ENCODE measurements at regions not wholly inside any gene's neighbourhood (a gene's known extent, or its start where the extent isn't known, plus 50 kb on each side); places are given as distances from the start of the nearest gene placed in this dataset.
A peak's percentile ranks its signal among the peaks of the same experiment; 100 is the strongest.
"Not testable (repeated sequence)": the region's sequence is repeated elsewhere in the genome, so short reads cannot be mapped to it uniquely, and the experiment has no call there.

GRCh38 chr1:19024532-19024931 lies 68.1 kb upstream of the IFFO2 start:
- Mint-ChIP-seq H3K4me3 (no peak overlapping the region), H3K27ac (no peak overlapping the region), H3K9me3 (peaks cover 0 to 17% (median 6%) of the 10 kb centered on the region in 11 donors), H3K27me3 (peaks cover 0 to 34% (median 15%) of the 10 kb centered on the region in 5 donors), H3K4me1 (peaks cover 0 to 8% (median 4%) of the 10 kb centered on the region in 7 donors), H3K36me3 (peaks cover 0 to 8% (median 0%) of the 10 kb centered on the region in 5 donors)
- ChIA-PET POLR2A (no interaction called here), CTCF (no interaction called here)
- no peak for ATAC-seq
- Histone ChIP-seq H3K27me3 (ENCODE audit: control insufficient read depth in 2 of 2, insufficient read depth in 2 of 2, low read length in 2 of 2) (no peaks in the 10 kb centered on the region), H3K4me3 (ENCODE audit: low read length) (no peak overlapping the region), H3K4me1 (ENCODE audit: control insufficient read depth in 2 of 2, insufficient read depth in 2 of 2, low read length in 2 of 2) (no peaks in the 10 kb centered on the region), H3K27ac (ENCODE audit: low read depth, low read length) (no peak overlapping the region), H3K36me3 (ENCODE audit: control insufficient read depth in 2 of 3, insufficient read depth in 3 of 3, low read length in 3 of 3) (no peaks in the 10 kb centered on the region), H3K9me3 (ENCODE audit: control insufficient read depth in 2 of 3, low read length in 3 of 3) (no peaks in the 10 kb centered on the region)
- no peak for DNase-seq
- intact Hi-C loops (cut with micrococcal nuclease), result no loop called here

GRCh38 chr1:19023787-19024186 lies 67.3 kb upstream of the IFFO2 start:
- peaks cover 0 to 17% (median 6%) of the 10 kb centered on the region in 11 donors for H3K9me3 Mint-ChIP-seq
- no peak overlapping the region for H3K4me3 Mint-ChIP-seq
- ChIA-PET POLR2A (no interaction called here), CTCF (no interaction called here)
- no peaks in the 10 kb centered on the region for H3K27me3 ChIP-seq (ENCODE audit: control insufficient read depth in 2 of 2, insufficient read depth in 2 of 2, low read length in 2 of 2)
- no peaks in the 10 kb centered on the region for H3K4me1 ChIP-seq (ENCODE audit: control insufficient read depth in 2 of 2, insufficient read depth in 2 of 2, low read length in 2 of 2)
- ATAC-seq (no peak), DNase-seq (no peak)
- H3K27me3 Mint-ChIP-seq, result peaks cover 0 to 35% (median 15%) of the 10 kb centered on the region in 5 donors
- no peak overlapping the region for H3K4me3 ChIP-seq (ENCODE audit: low read length)
- H3K27ac ChIP-seq (ENCODE audit: low read depth, low read length), result no peak overlapping the region
- no peaks in the 10 kb centered on the region for H3K9me3 ChIP-seq (ENCODE audit: control insufficient read depth in 2 of 3, low read length in 3 of 3)
- H3K27ac Mint-ChIP-seq, result no peak overlapping the region
- intact Hi-C loops (cut with micrococcal nuclease), result no loop called here
- H3K36me3 ChIP-seq (ENCODE audit: control insufficient read depth in 2 of 3, insufficient read depth in 3 of 3, low read length in 3 of 3), result no peaks in the 10 kb centered on the region
- H3K4me1 Mint-ChIP-seq, result peaks cover 0 to 8% (median 4%) of the 10 kb centered on the region in 7 donors
- H3K36me3 Mint-ChIP-seq, result peaks cover 0 to 8% (median 0%) of the 10 kb centered on the region in 5 donors

- ChIA-PET CTCF (no interaction called here), POLR2A (interaction anchor here (0.5 kb wide), 1 partner anchor 10 kb away, joined by 3 read pairs; no protein-coding TSS in a partner anchor)
- Histone ChIP-seq H3K4me1 (ENCODE audit: control insufficient read depth in 2 of 2, insufficient read depth in 2 of 2, low read length in 2 of 2) (no peaks in the 10 kb centered on the region), H3K27ac (ENCODE audit: low read depth, low read length) (no peak overlapping the region), H3K27me3 (ENCODE audit: control insufficient read depth in 2 of 2, insufficient read depth in 2 of 2, low read length in 2 of 2) (no peaks in the 10 kb centered on the region), H3K36me3 (ENCODE audit: control insufficient read depth in 2 of 3, insufficient read depth in 3 of 3, low read length in 3 of 3) (no peaks in the 10 kb centered on the region), H3K4me3 (ENCODE audit: low read length) (no peak overlapping the region), H3K9me3 (ENCODE audit: control insufficient read depth in 2 of 3, low read length in 3 of 3) (no peaks in the 10 kb centered on the region)
- Mint-ChIP-seq H3K9me3 (peaks cover 0 to 17% (median 6%) of the 10 kb centered on the region in 11 donors), H3K27ac (no peak overlapping the region), H3K4me1 (peaks cover 0 to under 1% (median 0%) of the 10 kb centered on the region in 7 donors), H3K27me3 (peaks cover 0 to 35% (median 10%) of the 10 kb centered on the region in 5 donors), H3K4me3 (no peak overlapping the region), H3K36me3 (peaks cover 0 to 8% (median 0%) of the 10 kb centered on the region in 5 donors)
- no peak for ATAC-seq
- intact Hi-C loops (cut with micrococcal nuclease), result no loop called here
- no peak for DNase-seq
Observed at GRCh38 chr1:19021845-19022244, 65.4 kb upstream of the IFFO2 start.

GRCh38 chr1:19019288-19019687 lies 62.8 kb upstream of the IFFO2 start:
- DNase-seq; H3K4me1 Mint-ChIP-seq; intact Hi-C loops (cut with micrococcal nuclease); H3K36me3 ChIP-seq (ENCODE audit: control insufficient read depth in 2 of 3, insufficient read depth in 3 of 3, low read length in 3 of 3); H3K4me3 Mint-ChIP-seq; H3K27ac ChIP-seq (ENCODE audit: low read depth, low read length); H3K27ac Mint-ChIP-seq; H3K4me1 ChIP-seq (ENCODE audit: control insufficient read depth in 2 of 2, insufficient read depth in 2 of 2, low read length in 2 of 2); H3K36me3 Mint-ChIP-seq; H3K9me3 ChIP-seq (ENCODE audit: control insufficient read depth in 2 of 3, low read length in 3 of 3); H3K4me3 ChIP-seq (ENCODE audit: low read length); H3K27me3 ChIP-seq (ENCODE audit: control insufficient read depth in 2 of 2, insufficient read depth in 2 of 2, low read length in 2 of 2); CTCF ChIA-PET; POLR2A ChIA-PET; ATAC-seq: not testable (repeated sequence)
- Mint-ChIP-seq H3K27me3 (peaks cover 0 to 32% (median 10%) of the 10 kb centered on the region in 5 donors), H3K9me3 (peaks cover 0 to 11% (median 4%) of the 10 kb centered on the region in 11 donors)

GRCh38 chr1:19015476-19015875 lies 59.0 kb upstream of the IFFO2 start:
- Histone ChIP-seq H3K9me3 (ENCODE audit: control insufficient read depth in 2 of 3, low read length in 3 of 3) (no peaks in the 10 kb centered on the region), H3K27ac (ENCODE audit: low read depth, low read length) (no peak overlapping the region), H3K27me3 (ENCODE audit: control insufficient read depth in 2 of 2, insufficient read depth in 2 of 2, low read length in 2 of 2) (no peaks in the 10 kb centered on the region), H3K4me3 (ENCODE audit: low read length) (no peak overlapping the region), H3K4me1 (ENCODE audit: control insufficient read depth in 2 of 2, insufficient read depth in 2 of 2, low read length in 2 of 2) (peaks cover 5 to 6% of the 10 kb centered on the region in 2 donors), H3K36me3 (ENCODE audit: control insufficient read depth in 2 of 3, insufficient read depth in 3 of 3, low read length in 3 of 3) (no peaks in the 10 kb centered on the region)
- H3K4me1 Mint-ChIP-seq, result peaks cover 12 to 18% (median 15%) of the 10 kb centered on the region in 7 donors
- CTCF ChIA-PET, result no interaction called here
- ATAC-seq (no peak), DNase-seq (no peak)
- peaks cover 0 to 4% (median 0%) of the 10 kb centered on the region in 11 donors for H3K9me3 Mint-ChIP-seq
- H3K4me3 Mint-ChIP-seq, result no peak overlapping the region
- intact Hi-C loops (cut with micrococcal nuclease), result no loop called here
- POLR2A ChIA-PET, result no interaction called here
- peaks cover 0 to 12% (median 4%) of the 10 kb centered on the region in 5 donors for H3K27me3 Mint-ChIP-seq
- H3K36me3 Mint-ChIP-seq, result peaks cover 0 to 2% (median 0%) of the 10 kb centered on the region in 5 donors
- H3K27ac Mint-ChIP-seq, result no peak overlapping the region

GRCh38 chr1:19014765-19015164 lies 58.3 kb upstream of the IFFO2 start:
- no peak overlapping the region for H3K4me3 ChIP-seq (ENCODE audit: low read length)
- Mint-ChIP-seq H3K4me1 (peaks cover 15 to 25% (median 22%) of the 10 kb centered on the region in 7 donors), H3K27ac (peak overlapping the region in 1 of 9 donors; percentile 18), H3K36me3 (peaks cover 0 to 2% (median 0%) of the 10 kb centered on the region in 5 donors), H3K27me3 (peaks cover 0 to 6% (median 4%) of the 10 kb centered on the region in 5 donors), H3K9me3 (peaks cover 0 to 4% (median 0%) of the 10 kb centered on the region in 11 donors), H3K4me3 (no peak overlapping the region)
- intact Hi-C loops (cut with micrococcal nuclease), result loop anchor here (5.0 kb wide), 2 partner anchors 83 to 107 kb away; no protein-coding TSS in a partner anchor
- CTCF ChIA-PET, result interaction anchor here (1.1 kb wide), 1 partner anchor 33 kb away, joined by 4 read pairs; no protein-coding TSS in a partner anchor
- H3K9me3 ChIP-seq (ENCODE audit: control insufficient read depth in 2 of 3, low read length in 3 of 3), result no peaks in the 10 kb centered on the region
- H3K4me1 ChIP-seq (ENCODE audit: control insufficient read depth in 2 of 2, insufficient read depth in 2 of 2, low read length in 2 of 2), result peaks cover 8 to 12% of the 10 kb centered on the region in 2 donors
- POLR2A ChIA-PET, result interaction anchor here (0.6 kb wide), 1 partner anchor 57 kb away, joined by 3 read pairs; no protein-coding TSS in a partner anchor
- no peaks in the 10 kb centered on the region for H3K27me3 ChIP-seq (ENCODE audit: control insufficient read depth in 2 of 2, insufficient read depth in 2 of 2, low read length in 2 of 2)
- ATAC-seq, result no peak
- H3K27ac ChIP-seq (ENCODE audit: low read depth, low read length), result no peak overlapping the region
- no peak for DNase-seq
- H3K36me3 ChIP-seq (ENCODE audit: control insufficient read depth in 2 of 3, insufficient read depth in 3 of 3, low read length in 3 of 3), result no peaks in the 10 kb centered on the region
